ENCODE measurements at regions not wholly inside any gene's neighbourhood (a gene's known extent, or its start where the extent isn't known, plus 50 kb on each side); places are given as distances from the start of the nearest gene placed in this dataset.
"Not testable (repeated sequence)": the region's sequence is repeated elsewhere in the genome, so short reads cannot be mapped to it uniquely, and the experiment has no call there.

- not testable (repeated sequence) for H3K4me1 ChIP-seq (ENCODE audit: control insufficient read depth, insufficient read depth, low read length); H3K9me3 ChIP-seq (ENCODE audit: control insufficient read depth, low read length); H3K36me3 ChIP-seq (ENCODE audit: control insufficient read depth, insufficient read depth, low read length); H3K27ac ChIP-seq (ENCODE audit: insufficient read depth, low read depth, low read length, poor library complexity, severe bottlenecking); H3K27me3 ChIP-seq (ENCODE audit: control insufficient read depth, insufficient read depth, low read length, poor library complexity, severe bottlenecking); H3K4me3 ChIP-seq (ENCODE audit: insufficient read depth, low read depth, low read length)
- 95 to 97% methylated on average over 4 to 5 of the region's 6 CpGs for WGBS, 2 experiments
Measured at GRCh38 chr1:144538736-144539135, 54.0 kb upstream of the PPIAL4F start.

GRCh38 chr1:144539191-144539960 lies 53.3 kb upstream of the PPIAL4F start:
- not testable (repeated sequence) for H3K4me1 ChIP-seq (ENCODE audit: control insufficient read depth, insufficient read depth, low read length); H3K27ac ChIP-seq (ENCODE audit: insufficient read depth, low read depth, low read length, poor library complexity, severe bottlenecking); H3K9me3 ChIP-seq (ENCODE audit: control insufficient read depth, low read length); H3K4me3 ChIP-seq (ENCODE audit: insufficient read depth, low read depth, low read length); H3K36me3 ChIP-seq (ENCODE audit: control insufficient read depth, insufficient read depth, low read length); H3K27me3 ChIP-seq (ENCODE audit: control insufficient read depth, insufficient read depth, low read length, poor library complexity, severe bottlenecking)
- 89 to 94% methylated on average over 23 to 25 of the region's 37 CpGs for WGBS, 2 experiments
